Activated CD4-positive, alpha-beta memory T cell treated with anti-CD3 and anti-CD28 coated beads for 36 hours (primary cell): ENCODE measurements at regions not wholly inside any gene's neighbourhood (a gene's known extent, or its start where the extent isn't known, plus 50 kb on each side); places are given as distances from the start of the nearest gene placed in this dataset.

Experiments
- CTCF ChIA-PET: fragments of 350-600 bp; sonication (Branson Sonifier 250); formaldehyde crosslinking; loops from one replicate; lab custom pipeline; 2021; ENCODE audit warnings: antibody characterized with exemption, inconsistent platforms; lab: Charles Lee
- POLR2A ChIA-PET: fragments of 350-600 bp; sonication (Branson Sonifier 250); formaldehyde crosslinking; loops from one replicate; lab custom pipeline; 2021; ENCODE audit warnings: antibody characterized with exemption; lab: Charles Lee
- DNase-seq: peaks from one replicate; pipeline ENCODE4 v3.0.0-alpha.2; 2020
- H3K27ac Mint-ChIP-seq: one replicate; pipeline ENCODE4 v1.8.0; 2021; ENCODE audit warnings: mixed read lengths
- H3K27me3 Mint-ChIP-seq: one replicate; pipeline ENCODE4 v1.8.0; 2021; ENCODE audit warnings: mixed read lengths
- H3K36me3 Mint-ChIP-seq: one replicate; pipeline ENCODE4 v1.8.0; 2021; ENCODE audit warnings: mixed read lengths
- H3K4me1 Mint-ChIP-seq: one replicate; pipeline ENCODE4 v1.8.0; 2021; ENCODE audit warnings: low read depth, mixed read lengths
- H3K4me3 Mint-ChIP-seq: one replicate; pipeline ENCODE4 v1.8.0; 2021; ENCODE audit warnings: mild to moderate bottlenecking, mixed read lengths
- H3K9me3 Mint-ChIP-seq: one replicate; pipeline ENCODE4 v1.8.0; 2021; ENCODE audit warnings: mixed read lengths
- intact Hi-C: fragments of 100-400 bp; cut with micrococcal nuclease; formaldehyde crosslinking; loops from one replicate; pipeline ENCODE4 v1.15.1; 2023

- no peaks in the 10 kb centered on the region for H3K9me3 Mint-ChIP-seq
- H3K36me3 Mint-ChIP-seq = no peaks in the 10 kb centered on the region
- CTCF ChIA-PET = interaction anchor here (0.6 to 3.3 kb wide), 31 partner anchors 9 to 1550 kb away, joined by 3 to 38 read pairs (median 4); no protein-coding TSS in a partner anchor
- POLR2A ChIA-PET = no interaction called here
- H3K27ac Mint-ChIP-seq = no peak overlapping the region
- no peak overlapping the region for H3K4me3 Mint-ChIP-seq
- intact Hi-C loops = loop anchor here (5.0 kb wide), 1 partner anchor 902 kb away; no protein-coding TSS in a partner anchor
- DNase-seq = peak; percentile 24
- no peaks in the 10 kb centered on the region for H3K27me3 Mint-ChIP-seq
- H3K4me1 Mint-ChIP-seq = no peaks in the 10 kb centered on the region
Measured at GRCh38 chr14:60349663-60350365, 100.8 kb downstream of the PPM1A start.

GRCh38 chr14:60350366-60350720 is 101.3 kb downstream of the PPM1A start:
- intact Hi-C loops = loop anchor here (5.0 kb wide), 1 partner anchor 902 kb away; no protein-coding TSS in a partner anchor
- H3K9me3 Mint-ChIP-seq = no peaks in the 10 kb centered on the region
- no peaks in the 10 kb centered on the region for H3K27me3 Mint-ChIP-seq
- ChIA-PET POLR2A (no interaction called here), CTCF (interaction anchor here (0.6 to 3.3 kb wide), 29 partner anchors 8 to 903 kb away, joined by 3 to 38 read pairs (median 4); no protein-coding TSS in a partner anchor)
- no peaks in the 10 kb centered on the region for H3K36me3 Mint-ChIP-seq
- H3K27ac Mint-ChIP-seq = no peak overlapping the region
- DNase-seq = no peak
- no peak overlapping the region for H3K4me3 Mint-ChIP-seq
- H3K4me1 Mint-ChIP-seq = no peaks in the 10 kb centered on the region

DNA sequence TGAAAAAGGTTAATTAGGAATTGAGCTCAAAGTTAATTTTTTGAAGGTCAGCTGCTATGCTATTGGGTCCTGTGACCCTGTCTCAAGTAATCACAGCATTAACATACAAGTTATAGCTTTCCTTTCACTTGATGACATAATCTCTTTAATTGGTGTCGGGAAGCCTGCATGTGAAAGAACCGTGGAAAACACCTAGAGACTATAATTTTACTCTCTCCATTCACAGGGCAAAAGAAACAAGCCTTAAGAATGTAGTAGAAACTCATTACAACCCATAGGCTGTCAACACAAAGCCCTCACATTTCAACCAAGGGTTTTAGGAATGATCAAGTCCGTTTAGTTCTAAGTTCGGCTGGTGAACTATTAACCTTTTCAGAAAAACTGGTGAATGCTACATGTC is 104.4 kb downstream of the PPM1A start:
- ChIA-PET CTCF (interaction anchor here (1.0 to 1.1 kb wide), 2 partner anchors 22 kb away, joined by 4 to 7 read pairs; no protein-coding TSS in a partner anchor), POLR2A (no interaction called here)
- no peak for DNase-seq
- Mint-ChIP-seq H3K4me3 (no peak overlapping the region), H3K9me3 (no peaks in the 10 kb centered on the region), H3K27ac (no peak overlapping the region), H3K4me1 (no peaks in the 10 kb centered on the region), H3K36me3 (no peaks in the 10 kb centered on the region), H3K27me3 (peaks cover 4% of the 10 kb centered on the region)
- intact Hi-C loops = loop anchor here (5.0 kb wide), 1 partner anchor 899 kb away; no protein-coding TSS in a partner anchor

DNA sequence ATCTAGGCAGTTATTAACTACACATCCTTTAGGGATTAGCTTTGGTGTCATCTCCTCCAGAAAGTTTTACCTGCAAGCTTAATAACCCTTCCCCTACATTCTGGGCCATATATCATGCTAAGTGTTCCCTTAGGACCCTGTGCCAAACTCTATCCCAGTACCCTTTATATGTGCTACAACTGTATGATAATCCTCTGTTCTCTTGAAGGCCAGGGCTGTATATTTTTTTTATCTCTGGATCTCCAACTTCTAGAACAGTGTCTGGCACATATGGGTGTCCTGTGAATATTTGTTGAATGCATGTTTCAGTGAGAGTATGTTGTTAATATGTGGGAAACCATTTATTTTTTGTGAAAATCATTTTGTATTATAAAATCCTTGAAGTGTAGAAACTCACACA is 106.7 kb downstream of the PPM1A start:
- ChIA-PET CTCF (no interaction called here), POLR2A (no interaction called here)
- Mint-ChIP-seq H3K36me3 (no peaks in the 10 kb centered on the region), H3K27ac (no peak overlapping the region), H3K9me3 (no peaks in the 10 kb centered on the region), H3K27me3 (peaks cover 4% of the 10 kb centered on the region), H3K4me3 (no peak overlapping the region), H3K4me1 (no peaks in the 10 kb centered on the region)
- intact Hi-C loops = no loop called here
- no peak for DNase-seq

DNA sequence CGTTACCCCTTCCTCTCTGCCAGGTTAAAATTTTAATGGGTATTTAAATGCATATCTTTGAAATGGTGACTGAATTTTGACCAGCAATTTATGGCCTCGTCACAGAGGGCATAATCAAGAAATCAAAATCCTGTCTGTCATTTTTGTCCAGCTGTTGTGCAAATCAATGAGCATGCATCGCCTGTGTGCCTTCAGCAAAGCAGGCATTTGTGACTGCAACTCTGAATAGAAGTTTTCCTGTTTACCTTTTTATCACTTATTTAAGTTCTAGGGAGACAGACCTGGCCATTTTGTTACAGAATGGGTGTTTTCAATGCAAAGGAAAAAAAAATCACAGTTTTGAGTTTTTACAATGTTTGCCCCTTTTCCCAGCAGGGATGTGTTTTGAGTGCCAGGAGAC is 107.4 kb downstream of the PPM1A start:
- POLR2A ChIA-PET = no interaction called here
- no peaks in the 10 kb centered on the region for H3K36me3 Mint-ChIP-seq
- peaks cover 4% of the 10 kb centered on the region for H3K27me3 Mint-ChIP-seq
- H3K27ac Mint-ChIP-seq = no peak overlapping the region
- H3K9me3 Mint-ChIP-seq = no peaks in the 10 kb centered on the region
- DNase-seq = no peak
- no peaks in the 10 kb centered on the region for H3K4me1 Mint-ChIP-seq
- intact Hi-C loops = no loop called here
- no peak overlapping the region for H3K4me3 Mint-ChIP-seq
- CTCF ChIA-PET = no interaction called here

GRCh38 chr14:60356906-60357550 is 108.0 kb downstream of the PPM1A start:
- intact Hi-C loops = no loop called here
- no peak for DNase-seq
- H3K4me3 Mint-ChIP-seq = no peak overlapping the region
- peaks cover 4% of the 10 kb centered on the region for H3K27me3 Mint-ChIP-seq
- ChIA-PET POLR2A (no interaction called here), CTCF (no interaction called here)
- H3K9me3 Mint-ChIP-seq = no peaks in the 10 kb centered on the region
- no peak overlapping the region for H3K27ac Mint-ChIP-seq
- no peaks in the 10 kb centered on the region for H3K36me3 Mint-ChIP-seq
- H3K4me1 Mint-ChIP-seq = no peaks in the 10 kb centered on the region

DNA sequence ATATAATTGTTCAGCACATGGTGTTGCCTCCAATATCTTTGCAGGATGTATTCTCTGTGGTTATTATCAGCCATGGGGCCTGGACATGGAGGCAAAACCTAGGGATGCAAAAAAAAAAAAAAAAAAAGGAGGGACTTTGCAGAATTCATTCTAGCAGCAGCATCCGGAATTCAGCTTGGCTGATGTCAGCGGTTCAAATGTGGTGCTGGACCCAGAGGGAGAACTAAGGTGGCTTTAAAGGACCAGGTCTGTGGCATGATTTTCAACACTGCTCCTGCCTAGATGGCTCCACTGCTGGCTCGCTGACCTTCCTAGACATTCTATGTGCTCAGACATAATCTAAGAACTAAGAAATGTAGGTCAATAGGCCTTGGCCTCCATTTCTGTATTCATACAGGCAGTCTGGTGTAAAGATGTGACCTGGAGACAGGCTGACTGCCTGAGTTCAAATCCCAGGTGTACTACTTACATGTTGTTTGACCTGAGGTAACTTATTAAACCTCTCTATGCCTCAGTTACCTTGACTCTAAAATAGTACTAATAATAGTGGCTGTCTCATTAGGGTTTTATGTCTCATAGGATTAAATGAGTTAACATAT is 108.6 kb downstream of the PPM1A start:
- no peak overlapping the region for H3K27ac Mint-ChIP-seq
- CTCF ChIA-PET = interaction anchor here (0.9 to 1.3 kb wide), 2 partner anchors 8 to 25 kb away, joined by 3 to 4 read pairs; no protein-coding TSS in a partner anchor
- H3K4me3 Mint-ChIP-seq = no peak overlapping the region
- H3K4me1 Mint-ChIP-seq = no peaks in the 10 kb centered on the region
- H3K9me3 Mint-ChIP-seq = no peaks in the 10 kb centered on the region
- no peak for DNase-seq
- no peaks in the 10 kb centered on the region for H3K36me3 Mint-ChIP-seq
- POLR2A ChIA-PET = no interaction called here
- intact Hi-C loops = no loop called here
- H3K27me3 Mint-ChIP-seq = peaks cover 4% of the 10 kb centered on the region

DNA sequence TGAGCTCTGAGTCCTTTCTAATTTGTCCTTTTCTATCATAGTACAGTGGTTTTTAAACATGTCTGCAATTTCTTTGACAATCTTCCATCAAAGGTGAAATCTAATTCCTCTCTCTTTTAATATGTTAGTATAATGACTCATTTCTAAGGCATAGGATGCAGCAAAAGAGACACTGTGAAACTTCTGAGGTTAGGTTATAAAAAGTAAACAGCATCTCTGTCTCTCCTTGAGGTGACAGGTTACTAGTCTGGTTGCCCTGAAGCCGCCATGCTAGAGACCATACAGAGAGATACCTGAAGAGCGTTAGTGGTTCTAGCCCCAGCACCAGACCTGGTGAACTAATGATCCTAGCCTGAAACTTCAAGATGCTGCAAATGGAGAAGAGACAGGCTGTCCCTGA is 114.3 kb downstream of the PPM1A start:
- ChIA-PET POLR2A (no interaction called here), CTCF (no interaction called here)
- intact Hi-C loops = no loop called here
- no peaks in the 10 kb centered on the region for H3K9me3 Mint-ChIP-seq
- peaks cover 3% of the 10 kb centered on the region for H3K27me3 Mint-ChIP-seq
- H3K4me3 Mint-ChIP-seq = no peak overlapping the region
- H3K4me1 Mint-ChIP-seq = no peaks in the 10 kb centered on the region
- no peaks in the 10 kb centered on the region for H3K36me3 Mint-ChIP-seq
- DNase-seq = no peak
- H3K27ac Mint-ChIP-seq = no peak overlapping the region

DNA sequence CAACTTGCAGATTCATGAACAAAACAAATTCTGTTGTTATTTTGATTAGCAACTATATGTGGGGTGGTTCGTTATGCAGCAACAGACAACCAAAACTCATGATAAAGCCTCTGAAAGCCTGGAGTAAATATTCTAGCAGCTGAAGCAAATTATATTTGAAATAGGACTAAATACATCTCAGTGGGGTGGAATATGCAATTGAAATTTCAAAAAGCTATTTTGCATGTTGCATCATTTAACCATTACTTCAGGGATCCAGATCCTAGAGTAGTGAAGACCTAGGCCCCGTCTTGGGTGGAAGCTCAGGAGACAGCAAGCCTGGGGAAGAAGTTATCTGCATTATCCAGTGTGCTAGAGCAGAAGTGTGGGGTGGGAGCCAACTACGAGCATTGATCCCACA is 114.7 kb downstream of the PPM1A start:
- Mint-ChIP-seq H3K36me3 (no peaks in the 10 kb centered on the region), H3K4me3 (no peak overlapping the region), H3K27ac (no peak overlapping the region), H3K4me1 (no peaks in the 10 kb centered on the region), H3K9me3 (no peaks in the 10 kb centered on the region), H3K27me3 (peaks cover 3% of the 10 kb centered on the region)
- intact Hi-C loops = no loop called here
- ChIA-PET POLR2A (no interaction called here), CTCF (interaction anchor here (0.7 kb wide), 1 partner anchor 36 kb away, joined by 3 read pairs; no protein-coding TSS in a partner anchor)
- DNase-seq = no peak

- DNase-seq = no peak
- ChIA-PET POLR2A (no interaction called here), CTCF (interaction anchor here (0.7 kb wide), 1 partner anchor 221 kb away, joined by 4 read pairs; no protein-coding TSS in a partner anchor)
- Mint-ChIP-seq H3K9me3 (no peaks in the 10 kb centered on the region), H3K4me1 (no peaks in the 10 kb centered on the region), H3K27me3 (peaks cover 15% of the 10 kb centered on the region), H3K4me3 (no peak overlapping the region), H3K27ac (no peak overlapping the region), H3K36me3 (no peaks in the 10 kb centered on the region)
- intact Hi-C loops = no loop called here
Measured at GRCh38 chr14:60381909-60382308, 104.0 kb downstream of the C14orf39 start.
